GM10248 (cell line): ENCODE measurements at regions not wholly inside any gene's neighbourhood (a gene's known extent, or its start where the extent isn't known, plus 50 kb on each side); places are given as distances from the start of the nearest gene placed in this dataset.

Experiments
- CTCF ChIA-PET: fragments of 300-600 bp; sonication (Branson Sonifier 250); formaldehyde crosslinking; extraction: SDS; loops from one replicate; lab custom pipeline; 2021; ENCODE audit warnings: antibody characterized with exemption; lab: Yijun Ruan, JAX
- POLR2A ChIA-PET: fragments of 350-650 bp; sonication (Branson Sonifier 250); formaldehyde crosslinking; extraction: SDS; loops from one replicate; lab custom pipeline; 2020; ENCODE audit warnings: antibody characterized with exemption; lab: Yijun Ruan, JAX
- DNase-seq: peaks from one replicate; pipeline ENCODE4 v3.0.0; 2012; ENCODE audit errors: extremely low spot score
- CTCF ChIP-seq: IDR thresholded peaks from 2 replicates; pipeline ENCODE4 v1.5.1; 2012; ENCODE audit warnings: mild to moderate bottlenecking, low read depth; ENCODE audit errors: extremely low read depth, missing control alignments, control extremely low read depth

- ChIA-PET POLR2A (no interaction called here), CTCF (interaction anchor here (1.4 to 2.5 kb wide), 4 partner anchors 14 to 100 kb away, joined by 3 to 11 read pairs (median 5); no protein-coding TSS in a partner anchor)
- DNase-seq = no peak
- TF ChIP-seq CTCF = no peak
Observed at GRCh38 chr22:17271711-17272451, 52.6 kb upstream of the ADA2 start.

- DNase-seq = no peak
- ChIA-PET POLR2A (no interaction called here), CTCF (interaction anchor here (0.9 to 2.9 kb wide), 6 partner anchors 11 to 232 kb away, joined by 3 to 7 read pairs (median 6); no protein-coding TSS in a partner anchor)
- TF ChIP-seq CTCF = no peak
Observed at GRCh38 chr22:17269607-17270261, 50.5 kb upstream of the ADA2 start.

- ChIA-PET POLR2A (no interaction called here), CTCF (interaction anchor here (0.8 to 2.9 kb wide), 9 partner anchors 11 to 233 kb away, joined by 3 to 7 read pairs (median 4); no protein-coding TSS in a partner anchor)
- no peak for DNase-seq
Observed at GRCh38 chr22:17269224-17269606, 50.0 kb upstream of the ADA2 start.

More at GRCh38 chr22:17269224-17269606, 50.0 kb upstream of the ADA2 start:
- no peak for TF ChIP-seq CTCF
